Cardiac fibroblast (primary cell): ENCODE measurements at regions not wholly inside any gene's neighbourhood (a gene's known extent, or its start where the extent isn't known, plus 50 kb on each side); places are given as distances from the start of the nearest gene placed in this dataset.
"Not testable (repeated sequence)": the region's sequence is repeated elsewhere in the genome, so short reads cannot be mapped to it uniquely, and the experiment has no call there.

ENCODE experiments used
- DNase-seq, 2 donors: peaks; one replicate each; pipeline versions ENCODE4 v3.0.0 to v3.0.0-alpha.2; 2010; ENCODE audit warnings: low read depth in 2 of 2
- H3K4me3 ChIP-seq, 2 donors: replicated peaks in 1 of 2; 1 replicate in 1 of 2; 2 replicates in 1 of 2; pipeline ENCODE4 v1.5.1; 2011; ENCODE audit warnings: low read depth in 2 of 2, low read length in 2 of 2, mild to moderate bottlenecking in 2 of 2, moderate library complexity in 1 of 2
- TF ChIP-seq, protein P1 (sequence below): IDR thresholded peaks from one replicate; pipeline ENCODE4 v1.5.1; 2011; ENCODE audit warnings: low read depth, mild to moderate bottlenecking, low read length, inconsistent platforms

- no peak overlapping the region for H3K4me3 ChIP-seq
- peak; percentile 25 to 58 for DNase-seq
Observed at GRCh38 chr1:71294178-71294577, 213.3 kb upstream of the ZRANB2 start.

GRCh38 chr1:71292203-71292602 lies 211.4 kb upstream of the ZRANB2 start:
- H3K4me3 ChIP-seq: no peak overlapping the region
- TF ChIP-seq, protein P1, sequence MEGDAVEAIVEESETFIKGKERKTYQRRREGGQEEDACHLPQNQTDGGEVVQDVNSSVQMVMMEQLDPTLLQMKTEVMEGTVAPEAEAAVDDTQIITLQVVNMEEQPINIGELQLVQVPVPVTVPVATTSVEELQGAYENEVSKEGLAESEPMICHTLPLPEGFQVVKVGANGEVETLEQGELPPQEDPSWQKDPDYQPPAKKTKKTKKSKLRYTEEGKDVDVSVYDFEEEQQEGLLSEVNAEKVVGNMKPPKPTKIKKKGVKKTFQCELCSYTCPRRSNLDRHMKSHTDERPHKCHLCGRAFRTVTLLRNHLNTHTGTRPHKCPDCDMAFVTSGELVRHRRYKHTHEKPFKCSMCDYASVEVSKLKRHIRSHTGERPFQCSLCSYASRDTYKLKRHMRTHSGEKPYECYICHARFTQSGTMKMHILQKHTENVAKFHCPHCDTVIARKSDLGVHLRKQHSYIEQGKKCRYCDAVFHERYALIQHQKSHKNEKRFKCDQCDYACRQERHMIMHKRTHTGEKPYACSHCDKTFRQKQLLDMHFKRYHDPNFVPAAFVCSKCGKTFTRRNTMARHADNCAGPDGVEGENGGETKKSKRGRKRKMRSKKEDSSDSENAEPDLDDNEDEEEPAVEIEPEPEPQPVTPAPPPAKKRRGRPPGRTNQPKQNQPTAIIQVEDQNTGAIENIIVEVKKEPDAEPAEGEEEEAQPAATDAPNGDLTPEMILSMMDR: no peak
- no peak for DNase-seq

More at GRCh38 chr1:71294178-71294577, 213.3 kb upstream of the ZRANB2 start:
- TF ChIP-seq, protein P1: no peak

- not testable (repeated sequence) for DNase-seq, H3K4me3 ChIP-seq
Observed at GRCh38 chr1:71290506-71291237, 209.8 kb upstream of the ZRANB2 start.

- TF ChIP-seq, protein P1: no peak
- no peak overlapping the region for H3K4me3 ChIP-seq
- no peak for DNase-seq
Observed at GRCh38 chr1:71285529-71285928, 204.7 kb upstream of the ZRANB2 start.

DNA sequence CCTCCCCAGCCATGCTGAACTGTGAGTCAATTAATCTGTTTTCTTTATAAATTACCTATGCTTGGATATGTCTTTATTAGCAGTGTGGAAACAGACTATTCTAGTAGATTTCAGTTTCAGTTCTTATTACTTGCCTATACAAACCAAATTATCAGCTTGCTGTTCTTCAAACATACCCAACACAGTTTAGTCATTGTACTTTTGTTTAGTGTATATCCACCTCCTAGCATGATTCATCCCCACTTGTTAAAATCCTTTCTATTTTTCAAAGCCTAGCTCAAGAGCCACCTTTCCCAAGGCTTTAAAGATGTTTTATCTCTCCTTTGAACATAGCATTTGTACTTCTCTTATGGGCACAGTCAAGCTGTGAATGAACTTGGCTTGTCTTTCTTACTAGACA lies 195.6 kb upstream of the ZRANB2 start:
- DNase-seq: peak in 1 of 2 donors; percentile 11
- no peak overlapping the region for H3K4me3 ChIP-seq
- TF ChIP-seq, protein P1: no peak

DNA sequence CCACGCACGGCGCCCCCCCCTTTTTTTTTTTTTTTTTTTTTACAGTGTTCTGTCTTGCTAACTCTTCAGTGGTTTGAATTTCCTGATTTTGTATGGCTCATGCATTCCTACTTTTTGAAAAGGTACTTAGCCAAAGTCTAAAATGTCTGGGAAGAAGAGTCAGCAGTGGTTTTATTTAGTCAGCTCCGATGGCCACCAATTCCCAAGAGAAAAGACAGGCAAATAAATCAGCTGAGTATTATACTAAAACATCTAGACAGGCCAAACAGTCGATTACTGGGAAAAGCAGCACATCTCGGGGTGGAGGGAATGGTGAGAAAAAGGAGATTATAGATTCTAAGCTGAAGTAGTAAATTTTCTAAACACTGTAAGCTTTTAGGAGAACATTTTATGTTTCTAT lies 192.5 kb upstream of the ZRANB2 start:
- DNase-seq: peak in 1 of 2 donors; percentile 57
- TF ChIP-seq, protein P1: no peak
- no peak overlapping the region for H3K4me3 ChIP-seq

DNA sequence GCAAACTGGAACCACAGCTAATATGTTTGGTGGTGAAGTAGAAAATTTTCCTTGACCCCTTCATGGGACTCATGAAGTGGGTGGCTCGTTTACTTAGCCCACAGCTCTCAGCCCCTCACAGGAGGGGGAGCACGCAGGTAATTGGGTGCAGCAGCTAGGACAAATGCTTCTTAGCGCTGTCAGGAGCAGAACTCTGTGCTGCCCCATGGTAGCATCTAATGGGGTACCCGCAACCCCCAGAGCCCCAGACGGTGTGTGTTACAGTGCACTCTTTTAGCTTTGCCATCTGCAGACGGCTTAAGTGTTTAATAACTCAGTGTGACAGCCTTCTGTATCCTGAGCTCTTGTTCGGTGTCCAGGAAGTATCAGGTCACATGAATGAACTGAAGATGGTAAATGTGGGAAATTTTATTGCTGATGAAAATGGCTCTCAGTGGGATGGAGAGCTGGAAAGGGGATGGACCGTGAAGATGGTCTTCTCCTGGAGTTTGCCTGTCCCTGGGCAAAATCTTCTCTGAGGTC lies 189.6 kb upstream of the ZRANB2 start:
- no peak for DNase-seq
- TF ChIP-seq, protein P1: no peak
- no peak overlapping the region for H3K4me3 ChIP-seq
